ENCODE measurements at regions not wholly inside any gene's neighbourhood (a gene's known extent, or its start where the extent isn't known, plus 50 kb on each side); places are given as distances from the start of the nearest gene placed in this dataset.

DNA sequence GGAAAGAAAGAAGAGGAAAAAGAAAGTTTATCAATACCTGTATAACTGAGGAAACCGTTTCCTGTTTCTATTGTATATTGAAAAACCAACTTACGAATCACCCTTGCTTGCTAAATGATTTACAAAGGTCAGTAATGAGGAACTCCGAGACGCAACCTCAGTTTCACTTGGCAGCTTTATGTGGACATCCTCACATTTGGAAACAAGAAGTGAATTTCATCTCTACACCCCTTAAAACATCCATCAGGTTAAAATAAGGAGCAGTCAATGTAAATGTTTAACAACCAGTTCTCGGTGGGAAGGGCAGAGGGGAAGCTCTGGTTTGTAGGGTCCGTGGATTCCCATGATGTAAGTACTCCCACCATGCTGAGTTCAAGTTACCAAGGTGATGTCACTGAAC is 481.7 kb upstream of the RUNX1 start:
- no peak for DNase-seq
- no peak overlapping the region for H2BK120ac ChIP-seq (ENCODE audit: low read depth, low read length, poor library complexity, severe bottlenecking)

More for the DNA sequence above, 481.7 kb upstream of the RUNX1 start:
- no peak overlapping the region for H3K27ac ChIP-seq (ENCODE audit: insufficient read length, low read depth, low read length)
- H4K5ac ChIP-seq (ENCODE audit: insufficient read length, low read depth, low read length) = no peak overlapping the region
- no peaks in the 10 kb centered on the region for H3K27me3 ChIP-seq (ENCODE audit: insufficient read depth, low read length)
- H3K4ac ChIP-seq (ENCODE audit: low read depth, low read length) = no peak overlapping the region
- H3K23ac ChIP-seq (ENCODE audit: insufficient read length, low read depth, low read length) = no peak overlapping the region
- no peak overlapping the region for H2AFZ ChIP-seq (ENCODE audit: low read length)
- no peak overlapping the region for H4K8ac ChIP-seq (replicated peaks; ENCODE audit: insufficient read length, low read depth, low read length)
- H3K14ac ChIP-seq (ENCODE audit: insufficient read depth, low read length) = no peak overlapping the region
- Mint-ChIP-seq H3K36me3 (ENCODE audit: insufficient read depth in 1 of 3, low read depth in 3 of 3) (peaks cover 8 to 30% (median 12%) of the 10 kb centered on the region in 3 experiments), H3K9me3 (peaks cover 24 to 25% of the 10 kb centered on the region in 2 experiments), H3K4me1 (peaks cover 9 to 13% of the 10 kb centered on the region in 2 experiments), H3K27me3 (ENCODE audit: low read depth) (no peaks in the 10 kb centered on the region; the same call in none of the 2 replicates), H3K27ac (no peak overlapping the region), H3K4me3 (no peak overlapping the region)
- no peak overlapping the region for H3K18ac ChIP-seq (ENCODE audit: insufficient read length, low read depth, low read length)
- no peaks in the 10 kb centered on the region for H3K79me1 ChIP-seq (ENCODE audit: insufficient read depth, low read depth, low read length, poor library complexity, severe bottlenecking)
- no peak overlapping the region for H2BK12ac ChIP-seq (ENCODE audit: insufficient read length, low read depth, low read length)
- H2BK5ac ChIP-seq (ENCODE audit: insufficient read length, low read length) = no peak overlapping the region
- H3K9me3 ChIP-seq (ENCODE audit: control insufficient read depth, low read depth, low read length) = no peaks in the 10 kb centered on the region
- H3T11ph ChIP-seq (ENCODE audit: low read length) = no peak overlapping the region
- WGBS (ENCODE audit: extremely low coverage, insufficient read length, low lambda C conversion rate) = no CpG with 5 or more reads among the region's 6 CpGs
- no peaks in the 10 kb centered on the region for H3K79me2 ChIP-seq (ENCODE audit: insufficient read depth, low read length)
- H2AK5ac ChIP-seq (ENCODE audit: insufficient read length, low read length) = no peak overlapping the region
- TF ChIP-seq, protein P1, sequence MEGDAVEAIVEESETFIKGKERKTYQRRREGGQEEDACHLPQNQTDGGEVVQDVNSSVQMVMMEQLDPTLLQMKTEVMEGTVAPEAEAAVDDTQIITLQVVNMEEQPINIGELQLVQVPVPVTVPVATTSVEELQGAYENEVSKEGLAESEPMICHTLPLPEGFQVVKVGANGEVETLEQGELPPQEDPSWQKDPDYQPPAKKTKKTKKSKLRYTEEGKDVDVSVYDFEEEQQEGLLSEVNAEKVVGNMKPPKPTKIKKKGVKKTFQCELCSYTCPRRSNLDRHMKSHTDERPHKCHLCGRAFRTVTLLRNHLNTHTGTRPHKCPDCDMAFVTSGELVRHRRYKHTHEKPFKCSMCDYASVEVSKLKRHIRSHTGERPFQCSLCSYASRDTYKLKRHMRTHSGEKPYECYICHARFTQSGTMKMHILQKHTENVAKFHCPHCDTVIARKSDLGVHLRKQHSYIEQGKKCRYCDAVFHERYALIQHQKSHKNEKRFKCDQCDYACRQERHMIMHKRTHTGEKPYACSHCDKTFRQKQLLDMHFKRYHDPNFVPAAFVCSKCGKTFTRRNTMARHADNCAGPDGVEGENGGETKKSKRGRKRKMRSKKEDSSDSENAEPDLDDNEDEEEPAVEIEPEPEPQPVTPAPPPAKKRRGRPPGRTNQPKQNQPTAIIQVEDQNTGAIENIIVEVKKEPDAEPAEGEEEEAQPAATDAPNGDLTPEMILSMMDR (conservative IDR thresholded peaks at IDR 0.05) = no peak
- H3K9ac ChIP-seq (ENCODE audit: extremely low read depth, insufficient read length, low read length) = no peak overlapping the region
- no peaks in the 10 kb centered on the region for H4K20me1 ChIP-seq (ENCODE audit: control insufficient read depth, insufficient read depth, insufficient read length)
- H4K91ac ChIP-seq (ENCODE audit: insufficient read length, low read depth, low read length) = no peak overlapping the region
- no peaks in the 10 kb centered on the region for H3K4me1 ChIP-seq (ENCODE audit: insufficient read depth, low read length)
- H2BK15ac ChIP-seq (ENCODE audit: low read depth, low read length) = no peak overlapping the region
- H3K4me2 ChIP-seq (ENCODE audit: insufficient read depth, insufficient read length, low read length) = no peak overlapping the region
- H3K56ac ChIP-seq (ENCODE audit: insufficient read length, low read depth, low read length) = no peak overlapping the region
- H3K23me2 ChIP-seq (ENCODE audit: insufficient read length, low read depth, low read length, poor library complexity, severe bottlenecking) = no peaks in the 10 kb centered on the region
- no peak overlapping the region for H2BK20ac ChIP-seq (ENCODE audit: low read depth, low read length, poor library complexity, severe bottlenecking)

All from H9 (cell line).